LoVo (cell line): ENCODE measurements at regions not wholly inside any gene's neighbourhood (a gene's known extent, or its start where the extent isn't known, plus 50 kb on each side); places are given as distances from the start of the nearest gene placed in this dataset.

Experiments used
- DNase-seq: peaks from one replicate; pipeline ENCODE4 v3.0.0-alpha.2; 2016; ENCODE audit warnings: low spot score

- no peak for DNase-seq
Observed at GRCh38 chr2:15780234-15780633, 160.1 kb upstream of the MYCN start.

- no peak for DNase-seq
Observed at GRCh38 chr2:15780912-15781574, 159.3 kb upstream of the MYCN start.

- DNase-seq, result peak; percentile 32
Observed at GRCh38 chr2:15782009-15782751, 158.2 kb upstream of the MYCN start.

- DNase-seq, result no peak
Observed at GRCh38 chr2:15782769-15783294, 157.5 kb upstream of the MYCN start.

- DNase-seq, result no peak
Observed at GRCh38 chr2:15783489-15783888, 156.9 kb upstream of the MYCN start.

- no peak for DNase-seq
Observed at GRCh38 chr2:15784106-15784885, 156.1 kb upstream of the MYCN start.

GRCh38 chr2:15784886-15785801 is 155.2 kb upstream of the MYCN start:
- DNase-seq, result no peak

GRCh38 chr2:15786003-15786654 is 154.2 kb upstream of the MYCN start:
- no peak for DNase-seq

GRCh38 chr2:15786901-15787300 is 153.4 kb upstream of the MYCN start:
- DNase-seq, result no peak

- DNase-seq, result no peak
Observed at GRCh38 chr2:15787535-15788454, 152.6 kb upstream of the MYCN start.

GRCh38 chr2:15788455-15788829 is 151.9 kb upstream of the MYCN start:
- DNase-seq, result no peak

- no peak for DNase-seq
Observed at GRCh38 chr2:15788830-15789229, 151.5 kb upstream of the MYCN start.

- no peak for DNase-seq
Observed at GRCh38 chr2:15789381-15790062, 150.8 kb upstream of the MYCN start.

- DNase-seq, result no peak
Observed at GRCh38 chr2:15790326-15790725, 150.0 kb upstream of the MYCN start.

GRCh38 chr2:15790838-15791237 is 149.5 kb upstream of the MYCN start:
- DNase-seq, result no peak

- no peak for DNase-seq
Observed at GRCh38 chr2:15791294-15791693, 149.1 kb upstream of the MYCN start.

- no peak for DNase-seq
Observed at GRCh38 chr2:15792331-15792730, 148.0 kb upstream of the MYCN start.

GRCh38 chr2:15793078-15793913 is 147.1 kb upstream of the MYCN start:
- DNase-seq, result no peak

- no peak for DNase-seq
Observed at GRCh38 chr2:15793978-15794377, 146.4 kb upstream of the MYCN start.
